HepG2 (cell line): ENCODE measurements at regions not wholly inside any gene's neighbourhood (a gene's known extent, or its start where the extent isn't known, plus 50 kb on each side); places are given as distances from the start of the nearest gene placed in this dataset.

ENCODE experiments used
- CHD4 ChIP-seq: fragments of 200-600 bp; sonication (generic); IDR thresholded peaks from 2 replicates; pipeline ENCODE4 v1.7.0; 2017; ENCODE audit warnings: mild to moderate bottlenecking, low read length, borderline replicate concordance
- KAT8 ChIP-seq: IDR thresholded peaks from 2 replicates; pipeline ENCODE4 v1.6.1; 2016; ENCODE audit warnings: missing genetic modification reagents, missing compliant biosample characterization
- KLF16 ChIP-seq, 2 experiments: sonication (generic) in 1 of 2; formaldehyde crosslinking in 1 of 2; IDR thresholded peaks; 2 replicates each; pipeline versions ENCODE4 v1.6.1 to v1.8.0; 2016 to 2023; ENCODE audit warnings: missing genetic modification reagents in 2 of 2, missing compliant biosample characterization in 1 of 2
- KMT2B ChIP-seq: IDR thresholded peaks from 2 replicates; pipeline ENCODE4 v1.6.1; 2016; ENCODE audit warnings: missing genetic modification reagents, missing compliant biosample characterization
- MAFK ChIP-seq, 2 experiments: IDR thresholded peaks in 1 of 2; conservative IDR thresholded peaks in 1 of 2; 2 replicates each; pipeline ENCODE4 v1.6.1; 2011; ENCODE audit warnings: improper control_type of control experiment in 2 of 2, low read length in 2 of 2
- MBD4 ChIP-seq: IDR thresholded peaks from 2 replicates; pipeline ENCODE4 v1.6.1; 2012; ENCODE audit warnings: low read length, inconsistent platforms, borderline replicate concordance
- MTF2 ChIP-seq: sonication (generic); formaldehyde crosslinking; IDR thresholded peaks from 2 replicates; pipeline ENCODE4 v1.5.0; 2020; ENCODE audit warnings: missing genetic modification reagents, borderline replicate concordance
- NBN ChIP-seq: fragments of 450-650 bp; conservative IDR thresholded peaks from 2 replicates; pipeline ENCODE4 v1.6.1; 2017
- SAFB2 ChIP-seq: sonication (generic); formaldehyde crosslinking; IDR thresholded peaks from 2 replicates; pipeline ENCODE4 v1.5.1; 2020; ENCODE audit warnings: missing genetic modification reagents, low read depth, mild to moderate bottlenecking, borderline replicate concordance
- SRF ChIP-seq: IDR thresholded peaks from 2 replicates; pipeline ENCODE4 v1.6.1; 2011; ENCODE audit warnings: mild to moderate bottlenecking, low read depth, low read length, moderate library complexity
- TFDP2 ChIP-seq: sonication (generic); formaldehyde crosslinking; IDR thresholded peaks from 2 replicates; pipeline ENCODE4 v1.4.0; 2020; ENCODE audit warnings: missing genetic modification reagents
- TRIM24 ChIP-seq: sonication (generic); formaldehyde crosslinking; IDR thresholded peaks from 2 replicates; pipeline ENCODE4 v1.8.0; 2022; ENCODE audit warnings: mild to moderate bottlenecking, missing genetic modification reagents
- ZNF20 ChIP-seq: sonication (generic); formaldehyde crosslinking; IDR thresholded peaks from 2 replicates; pipeline ENCODE4 v1.4.0; 2020; ENCODE audit warnings: mild to moderate bottlenecking, moderate library complexity, missing genetic modification reagents
- ZNF263 ChIP-seq: sonication (generic); formaldehyde crosslinking; IDR thresholded peaks from 2 replicates; pipeline ENCODE4 v1.4.0; 2020; ENCODE audit warnings: missing genetic modification reagents
- ZNF781 ChIP-seq: sonication (generic); formaldehyde crosslinking; IDR thresholded peaks from 2 replicates; pipeline ENCODE4 v1.5.1; 2020; ENCODE audit warnings: borderline replicate concordance, mild to moderate bottlenecking, missing genetic modification reagents; ENCODE audit errors: not compliant biosample characterization
- ZNF841 ChIP-seq: sonication (generic); formaldehyde crosslinking; IDR thresholded peaks from 2 replicates; pipeline ENCODE4 v1.8.1; 2023; ENCODE audit warnings: missing genetic modification reagents, borderline replicate concordance
- TF ChIP-seq, protein P1 (sequence below): sonication (generic); formaldehyde crosslinking; IDR thresholded peaks from 2 replicates; pipeline ENCODE4 v1.5.1; 2020; ENCODE audit warnings: missing genetic modification reagents, mild to moderate bottlenecking, borderline replicate concordance
- TF ChIP-seq, protein P2 (sequence below): IDR thresholded peaks from 2 replicates; pipeline ENCODE4 v1.6.1; 2016; ENCODE audit warnings: control low read depth
- TF ChIP-seq, protein P3 (sequence below): sonication (generic); formaldehyde crosslinking; IDR thresholded peaks from 2 replicates; pipeline ENCODE4 v1.4.0; 2020; ENCODE audit warnings: missing genetic modification reagents, borderline replicate concordance
- TF ChIP-seq, protein P4 (sequence below): sonication (generic); formaldehyde crosslinking; IDR thresholded peaks from 2 replicates; pipeline ENCODE4 v1.5.1; 2020; ENCODE audit warnings: missing genetic modification reagents, mild to moderate bottlenecking, borderline replicate concordance
- TF ChIP-seq, protein P5 (sequence below): sonication (generic); formaldehyde crosslinking; conservative IDR thresholded peaks from 2 replicates; pipeline ENCODE4 v1.8.0; 2022; ENCODE audit warnings: low read depth, missing genetic modification reagents

GRCh38 chr15:38072348-38073177, 138.1 kb downstream of the TMCO5A start (continued):
- TF ChIP-seq ZNF20 (CRISPR knock-in tag) (no peak), MTF2 (CRISPR knock-in tag) (no peak), MAFK (conservative IDR thresholded peaks at IDR 0.05 in 1 of 2, IDR thresholded peaks at IDR 0.05 in 1 of 2; ENCODE audit: low read length in 2 of 2) (no peak), ZNF781 (CRISPR knock-in tag) (no peak), MBD4 (no peak), ZNF263 (CRISPR knock-in tag) (0 out of 2 replicates have a peak, but pooled peaks have one; percentile 43), KAT8 (CRISPR knock-in tag) (peak; percentile 50; the same call in 1 of the 2 replicates), KMT2B (CRISPR knock-in tag) (peak; percentile 40; the same call in 1 of the 2 replicates), CHD4 (no peak), TRIM24 (no peak), NBN (no peak), SAFB2 (CRISPR knock-in tag) (no peak), ZNF841 (CRISPR knock-in tag) (no peak), SRF (no peak), TFDP2 (CRISPR knock-in tag) (peak; percentile 47), KLF16 (CRISPR knock-in tag; IDR thresholded peaks at IDR 0.05) (no peak)
- TF ChIP-seq, protein P1, sequence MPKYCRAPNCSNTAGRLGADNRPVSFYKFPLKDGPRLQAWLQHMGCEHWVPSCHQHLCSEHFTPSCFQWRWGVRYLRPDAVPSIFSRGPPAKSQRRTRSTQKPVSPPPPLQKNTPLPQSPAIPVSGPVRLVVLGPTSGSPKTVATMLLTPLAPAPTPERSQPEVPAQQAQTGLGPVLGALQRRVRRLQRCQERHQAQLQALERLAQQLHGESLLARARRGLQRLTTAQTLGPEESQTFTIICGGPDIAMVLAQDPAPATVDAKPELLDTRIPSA (CRISPR knock-in tag), result no peak
- TF ChIP-seq, protein P2, sequence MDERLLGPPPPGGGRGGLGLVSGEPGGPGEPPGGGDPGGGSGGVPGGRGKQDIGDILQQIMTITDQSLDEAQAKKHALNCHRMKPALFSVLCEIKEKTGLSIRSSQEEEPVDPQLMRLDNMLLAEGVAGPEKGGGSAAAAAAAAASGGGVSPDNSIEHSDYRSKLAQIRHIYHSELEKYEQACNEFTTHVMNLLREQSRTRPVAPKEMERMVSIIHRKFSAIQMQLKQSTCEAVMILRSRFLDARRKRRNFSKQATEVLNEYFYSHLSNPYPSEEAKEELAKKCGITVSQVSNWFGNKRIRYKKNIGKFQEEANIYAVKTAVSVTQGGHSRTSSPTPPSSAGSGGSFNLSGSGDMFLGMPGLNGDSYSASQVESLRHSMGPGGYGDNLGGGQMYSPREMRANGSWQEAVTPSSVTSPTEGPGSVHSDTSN (CRISPR knock-in tag), result no peak
- TF ChIP-seq, protein P3, sequence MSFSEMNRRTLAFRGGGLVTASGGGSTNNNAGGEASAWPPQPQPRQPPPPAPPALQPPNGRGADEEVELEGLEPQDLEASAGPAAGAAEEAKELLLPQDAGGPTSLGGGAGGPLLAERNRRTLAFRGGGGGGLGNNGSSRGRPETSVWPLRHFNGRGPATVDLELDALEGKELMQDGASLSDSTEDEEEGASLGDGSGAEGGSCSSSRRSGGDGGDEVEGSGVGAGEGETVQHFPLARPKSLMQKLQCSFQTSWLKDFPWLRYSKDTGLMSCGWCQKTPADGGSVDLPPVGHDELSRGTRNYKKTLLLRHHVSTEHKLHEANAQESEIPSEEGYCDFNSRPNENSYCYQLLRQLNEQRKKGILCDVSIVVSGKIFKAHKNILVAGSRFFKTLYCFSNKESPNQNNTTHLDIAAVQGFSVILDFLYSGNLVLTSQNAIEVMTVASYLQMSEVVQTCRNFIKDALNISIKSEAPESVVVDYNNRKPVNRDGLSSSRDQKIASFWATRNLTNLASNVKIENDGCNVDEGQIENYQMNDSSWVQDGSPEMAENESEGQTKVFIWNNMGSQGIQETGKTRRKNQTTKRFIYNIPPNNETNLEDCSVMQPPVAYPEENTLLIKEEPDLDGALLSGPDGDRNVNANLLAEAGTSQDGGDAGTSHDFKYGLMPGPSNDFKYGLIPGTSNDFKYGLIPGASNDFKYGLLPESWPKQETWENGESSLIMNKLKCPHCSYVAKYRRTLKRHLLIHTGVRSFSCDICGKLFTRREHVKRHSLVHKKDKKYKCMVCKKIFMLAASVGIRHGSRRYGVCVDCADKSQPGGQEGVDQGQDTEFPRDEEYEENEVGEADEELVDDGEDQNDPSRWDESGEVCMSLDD (CRISPR knock-in tag), result no peak
- TF ChIP-seq, protein P4, sequence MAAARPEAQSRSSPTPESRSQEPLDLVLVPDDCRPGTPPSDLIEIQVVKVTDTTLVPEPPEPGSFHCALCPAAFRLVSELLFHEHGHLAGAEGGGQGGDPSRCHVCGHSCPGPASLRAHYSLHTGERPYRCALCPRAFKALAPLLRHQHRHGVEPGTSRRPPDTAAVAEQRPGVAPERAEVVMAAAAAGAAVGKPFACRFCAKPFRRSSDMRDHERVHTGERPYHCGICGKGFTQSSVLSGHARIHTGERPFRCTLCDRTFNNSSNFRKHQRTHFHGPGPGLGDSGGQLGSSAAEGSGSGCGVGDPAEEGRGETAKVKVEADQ, result no peak
- TF ChIP-seq, protein P5, sequence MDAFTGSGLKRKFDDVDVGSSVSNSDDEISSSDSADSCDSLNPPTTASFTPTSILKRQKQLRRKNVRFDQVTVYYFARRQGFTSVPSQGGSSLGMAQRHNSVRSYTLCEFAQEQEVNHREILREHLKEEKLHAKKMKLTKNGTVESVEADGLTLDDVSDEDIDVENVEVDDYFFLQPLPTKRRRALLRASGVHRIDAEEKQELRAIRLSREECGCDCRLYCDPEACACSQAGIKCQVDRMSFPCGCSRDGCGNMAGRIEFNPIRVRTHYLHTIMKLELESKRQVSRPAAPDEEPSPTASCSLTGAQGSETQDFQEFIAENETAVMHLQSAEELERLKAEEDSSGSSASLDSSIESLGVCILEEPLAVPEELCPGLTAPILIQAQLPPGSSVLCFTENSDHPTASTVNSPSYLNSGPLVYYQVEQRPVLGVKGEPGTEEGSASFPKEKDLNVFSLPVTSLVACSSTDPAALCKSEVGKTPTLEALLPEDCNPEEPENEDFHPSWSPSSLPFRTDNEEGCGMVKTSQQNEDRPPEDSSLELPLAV, result no peak
